ENCODE measurements at regions not wholly inside any gene's neighbourhood (a gene's known extent, or its start where the extent isn't known, plus 50 kb on each side); places are given as distances from the start of the nearest gene placed in this dataset.

GRCh38 chr2:156155319-156155718 lies 177.2 kb downstream of the NR4A2 start:
- peaks cover 19% of the 10 kb centered on the region for H3K4me1 ChIP-seq (ENCODE audit: low read depth)
- no peak for TF ChIP-seq CTCF (IDR thresholded peaks at IDR 0.05; ENCODE audit: low read depth, low read length)
- H3K4me3 ChIP-seq, result no peak overlapping the region
- DNase-seq (ENCODE audit: low read depth in 1 of 2, low spot score in 1 of 2), result no peak
- H3K36me3 ChIP-seq, result no peaks in the 10 kb centered on the region
- no peaks in the 10 kb centered on the region for H3K27me3 ChIP-seq
- H3K27ac ChIP-seq, result no peak overlapping the region
- H3K9me3 ChIP-seq (ENCODE audit: low read depth), result no peaks in the 10 kb centered on the region

GRCh38 chr2:156151351-156151750 lies 181.2 kb downstream of the NR4A2 start:
- DNase-seq (ENCODE audit: low read depth in 1 of 2, low spot score in 1 of 2), result no peak
- peaks cover 9% of the 10 kb centered on the region for H3K4me1 ChIP-seq (ENCODE audit: low read depth)
- no peaks in the 10 kb centered on the region for H3K36me3 ChIP-seq
- H3K9me3 ChIP-seq (ENCODE audit: low read depth), result no peaks in the 10 kb centered on the region
- H3K27ac ChIP-seq, result no peak overlapping the region
- no peak overlapping the region for H3K4me3 ChIP-seq
- no peaks in the 10 kb centered on the region for H3K27me3 ChIP-seq
- TF ChIP-seq CTCF (IDR thresholded peaks at IDR 0.05; ENCODE audit: low read depth, low read length), result no peak

- Histone ChIP-seq H3K9me3 (ENCODE audit: low read depth) (no peaks in the 10 kb centered on the region), H3K4me1 (ENCODE audit: low read depth) (peaks cover 9% of the 10 kb centered on the region), H3K4me3 (no peak overlapping the region), H3K27ac (no peak overlapping the region), H3K27me3 (no peaks in the 10 kb centered on the region), H3K36me3 (no peaks in the 10 kb centered on the region)
- peak in 1 of 2 donors; percentile 29 for DNase-seq (ENCODE audit: low read depth in 1 of 2, low spot score in 1 of 2)
- TF ChIP-seq CTCF (IDR thresholded peaks at IDR 0.05; ENCODE audit: low read depth, low read length), result no peak
Observed at GRCh38 chr2:156147594-156148330, 184.8 kb downstream of the NR4A2 start.

GRCh38 chr2:156145976-156146375 lies 186.5 kb downstream of the NR4A2 start:
- peaks cover 9% of the 10 kb centered on the region for H3K4me1 ChIP-seq (ENCODE audit: low read depth)
- H3K4me3 ChIP-seq, result no peak overlapping the region
- H3K36me3 ChIP-seq, result no peaks in the 10 kb centered on the region
- no peaks in the 10 kb centered on the region for H3K9me3 ChIP-seq (ENCODE audit: low read depth)
- no peak for TF ChIP-seq CTCF (IDR thresholded peaks at IDR 0.05; ENCODE audit: low read depth, low read length)
- H3K27ac ChIP-seq, result no peak overlapping the region
- no peaks in the 10 kb centered on the region for H3K27me3 ChIP-seq
- no peak for DNase-seq (ENCODE audit: low read depth in 1 of 2, low spot score in 1 of 2)

- H3K4me1 ChIP-seq (ENCODE audit: low read depth), result peaks cover 9% of the 10 kb centered on the region
- no peak overlapping the region for H3K4me3 ChIP-seq
- no peak overlapping the region for H3K27ac ChIP-seq
- TF ChIP-seq CTCF (IDR thresholded peaks at IDR 0.05; ENCODE audit: low read depth, low read length), result no peak
- DNase-seq (ENCODE audit: low read depth in 1 of 2, low spot score in 1 of 2), result no peak
- H3K36me3 ChIP-seq, result no peaks in the 10 kb centered on the region
- no peaks in the 10 kb centered on the region for H3K9me3 ChIP-seq (ENCODE audit: low read depth)
- no peaks in the 10 kb centered on the region for H3K27me3 ChIP-seq
Observed at GRCh38 chr2:156145469-156145868, 187.1 kb downstream of the NR4A2 start.

All from cardiac muscle cell (in vitro differentiated cells and primary cell).